GM19468 (cell line): ENCODE measurements at regions not wholly inside any gene's neighbourhood (a gene's known extent, or its start where the extent isn't known, plus 50 kb on each side); places are given as distances from the start of the nearest gene placed in this dataset.

Experiments
- ATAC-seq: cut with Tn5 transposase; IDR thresholded peaks from one replicate; pipeline ENCODE4 v1.9.1; 2021; ENCODE audit warnings: mild to moderate bottlenecking, moderate library complexity, moderate number of reproducible peaks; ENCODE audit not compliant: unreplicated experiment; ENCODE audit errors: extremely low read depth

- no peak for ATAC-seq
These were observed 138.9 kb upstream of the MYCN start for GRCh38 chr2:15801439-15801838.

- no peak for ATAC-seq
These were observed 138.4 kb upstream of the MYCN start for GRCh38 chr2:15801904-15802303.

DNA sequence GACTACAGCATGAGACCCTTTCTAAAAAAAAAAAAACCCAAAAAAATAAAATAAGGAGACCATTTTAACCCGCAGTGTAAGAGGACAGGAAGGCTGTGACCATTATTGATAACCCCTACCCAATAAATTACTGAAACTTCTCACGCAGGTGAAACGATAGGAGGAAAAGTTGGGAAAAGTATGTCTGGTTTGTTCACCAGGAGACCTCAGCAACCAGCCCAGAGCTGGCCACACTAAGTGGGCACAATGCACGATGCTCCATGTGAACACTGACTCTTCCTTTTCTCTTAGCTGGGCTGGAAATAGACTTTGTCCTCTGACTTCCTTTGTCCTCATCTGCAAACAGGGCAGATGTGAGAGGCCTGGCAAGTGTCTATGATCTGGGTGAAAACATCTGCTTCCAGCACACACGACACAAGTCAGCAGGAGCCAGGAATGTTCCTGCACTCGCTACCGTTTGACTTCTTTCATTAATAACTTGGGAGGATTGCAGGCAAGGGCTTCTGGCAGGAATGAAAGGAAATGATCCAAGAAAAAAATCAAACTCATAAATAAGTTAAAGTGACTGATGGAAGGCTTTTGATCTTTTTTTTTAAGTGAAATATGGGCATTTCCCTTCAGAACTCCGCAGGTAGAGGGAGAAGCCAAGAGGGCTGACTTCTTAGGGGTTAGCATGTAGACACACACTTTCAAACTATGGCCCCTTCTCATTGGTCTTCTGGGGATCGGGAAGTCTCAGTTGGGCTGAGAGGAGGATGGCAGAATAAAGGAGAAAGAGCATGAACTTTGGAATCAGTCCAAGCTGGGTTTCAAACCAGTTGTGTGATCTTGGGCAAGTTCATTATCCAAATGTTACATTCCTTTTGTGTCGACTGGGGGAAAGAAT lies 137.4 kb upstream of the MYCN start:
- no peak for ATAC-seq

GRCh38 chr2:15803543-15804245 lies 136.7 kb upstream of the MYCN start:
- ATAC-seq, result no peak

DNA sequence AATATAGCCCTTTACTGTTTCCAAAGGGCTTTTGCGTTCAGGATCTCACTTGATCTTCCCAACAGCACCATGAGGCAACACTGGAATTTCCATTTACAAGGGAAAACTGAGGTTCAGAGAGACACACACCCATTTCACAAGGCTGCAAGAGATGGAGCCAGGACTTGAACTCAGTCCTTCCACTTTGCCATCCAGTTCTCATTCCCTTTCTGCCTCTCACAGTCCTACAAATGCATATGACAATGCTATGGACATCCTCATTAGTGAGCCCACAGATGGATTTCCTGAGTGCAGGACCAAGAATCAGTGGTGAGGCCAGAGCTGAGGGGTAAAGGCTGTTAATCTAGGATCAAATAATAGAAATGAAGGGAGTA lies 136.1 kb upstream of the MYCN start:
- ATAC-seq, result no peak

- ATAC-seq, result no peak
These were observed 135.7 kb upstream of the MYCN start for GRCh38 chr2:15804691-15805090.

DNA sequence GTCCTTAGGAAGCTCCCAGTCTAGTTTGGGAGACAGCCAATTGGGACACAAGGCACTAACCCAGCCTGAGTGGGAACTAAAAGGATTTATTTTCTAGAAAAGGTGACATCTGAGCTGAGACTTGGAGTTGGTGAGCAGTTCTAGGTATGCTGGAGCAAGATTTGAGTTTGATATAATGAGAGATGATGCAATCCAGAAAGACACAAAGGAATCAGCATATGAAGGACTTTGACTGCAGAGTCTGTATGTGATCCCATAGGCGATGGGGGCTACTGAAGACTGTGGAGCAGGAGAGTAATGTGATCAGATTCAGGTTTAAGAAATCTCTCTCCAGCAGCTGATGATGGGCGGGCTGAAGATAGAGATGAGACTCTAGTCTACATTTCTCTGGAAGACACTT lies 135.1 kb upstream of the MYCN start:
- no peak for ATAC-seq

GRCh38 chr2:15805772-15806171 lies 134.6 kb upstream of the MYCN start:
- ATAC-seq, result no peak

DNA sequence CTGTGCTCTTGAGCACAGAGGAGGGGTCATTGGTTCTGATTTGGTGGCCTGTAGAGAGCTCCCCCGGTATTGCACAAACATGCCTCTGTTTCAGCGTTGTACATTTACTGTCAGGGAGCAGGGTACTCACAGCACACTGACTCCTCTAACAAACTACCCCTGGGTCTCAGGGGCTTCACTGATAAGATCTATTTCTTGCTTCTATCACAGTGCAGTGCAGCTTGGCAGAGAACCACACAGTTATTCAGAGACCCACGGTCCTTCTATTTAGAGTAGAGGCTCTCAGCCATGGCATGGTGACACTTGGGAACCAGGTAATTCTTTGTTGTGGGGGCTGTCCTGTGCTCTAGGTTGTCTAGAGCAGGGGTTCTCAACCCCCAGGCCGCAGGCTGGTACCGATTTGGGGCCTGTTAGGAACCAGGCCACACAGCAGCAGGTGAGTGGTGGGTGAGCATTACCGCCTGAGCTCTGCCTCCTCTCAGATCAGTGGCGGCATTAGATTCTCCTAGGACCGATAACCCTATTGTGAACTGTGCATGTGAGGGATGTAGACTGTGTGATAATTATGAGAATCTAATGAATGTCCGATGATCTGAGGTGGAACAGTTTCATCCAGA lies 133.4 kb upstream of the MYCN start:
- ATAC-seq, result no peak

- no peak for ATAC-seq
These were observed 132.7 kb upstream of the MYCN start for GRCh38 chr2:15807418-15808203.

DNA sequence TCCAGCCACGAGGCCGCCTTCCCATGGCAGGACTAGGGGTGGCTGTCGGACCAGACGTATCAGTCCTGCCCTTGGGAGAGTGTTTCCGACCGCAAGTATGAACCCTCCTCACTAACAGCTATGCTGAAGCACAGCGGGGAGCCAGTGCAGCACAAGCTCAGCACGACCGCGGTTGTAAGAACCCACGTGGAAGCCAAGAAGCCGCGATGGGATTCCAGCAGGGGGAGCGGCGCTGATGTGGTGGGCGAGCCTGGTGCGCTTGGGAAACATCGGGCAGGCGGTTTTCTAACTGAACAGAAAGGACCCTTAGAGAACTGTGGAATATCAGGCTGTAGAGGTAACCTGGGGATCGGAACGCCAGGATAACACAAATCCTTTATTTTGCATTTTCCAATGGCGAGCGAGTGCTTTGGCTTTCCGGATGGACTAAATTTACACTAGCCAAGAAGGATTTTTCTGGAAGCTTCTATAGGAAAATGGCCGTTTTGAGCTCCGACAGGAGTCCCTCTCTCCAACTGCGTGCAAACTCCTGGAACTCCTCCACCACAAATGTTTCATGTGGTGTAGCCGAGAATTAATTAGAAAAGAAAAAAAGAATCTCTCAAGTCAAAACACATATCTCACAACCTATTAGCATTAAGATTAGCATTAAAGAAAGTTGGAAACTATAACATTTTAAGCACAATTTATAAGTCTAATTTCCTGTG lies 132.0 kb upstream of the MYCN start:
- no peak for ATAC-seq

GRCh38 chr2:15808944-15809343 lies 131.4 kb upstream of the MYCN start:
- no peak for ATAC-seq

DNA sequence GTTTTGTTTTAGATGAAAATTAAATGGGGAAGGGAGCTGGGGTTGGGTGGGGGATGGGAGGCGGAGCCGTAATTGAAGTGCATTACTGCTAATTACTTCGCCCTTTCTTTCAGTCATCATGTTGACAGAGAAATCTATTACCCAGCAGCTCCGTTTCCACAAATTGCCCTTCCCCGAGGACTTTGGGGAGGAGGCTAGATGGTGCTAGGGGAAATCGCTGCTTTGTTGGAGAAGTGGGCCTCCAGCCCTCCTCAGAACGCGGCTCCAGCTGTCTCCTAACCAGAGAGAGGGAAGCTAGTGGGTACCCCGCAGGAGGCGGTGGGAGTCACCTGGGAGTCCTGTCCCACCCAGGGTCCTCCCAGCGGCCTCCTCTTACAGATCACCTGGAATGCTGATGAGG lies 130.9 kb upstream of the MYCN start:
- ATAC-seq, result no peak

- no peak for ATAC-seq
These were observed 129.7 kb upstream of the MYCN start for GRCh38 chr2:15810477-15811150.

- ATAC-seq, result no peak
These were observed 129.0 kb upstream of the MYCN start for GRCh38 chr2:15811367-15811766.

DNA sequence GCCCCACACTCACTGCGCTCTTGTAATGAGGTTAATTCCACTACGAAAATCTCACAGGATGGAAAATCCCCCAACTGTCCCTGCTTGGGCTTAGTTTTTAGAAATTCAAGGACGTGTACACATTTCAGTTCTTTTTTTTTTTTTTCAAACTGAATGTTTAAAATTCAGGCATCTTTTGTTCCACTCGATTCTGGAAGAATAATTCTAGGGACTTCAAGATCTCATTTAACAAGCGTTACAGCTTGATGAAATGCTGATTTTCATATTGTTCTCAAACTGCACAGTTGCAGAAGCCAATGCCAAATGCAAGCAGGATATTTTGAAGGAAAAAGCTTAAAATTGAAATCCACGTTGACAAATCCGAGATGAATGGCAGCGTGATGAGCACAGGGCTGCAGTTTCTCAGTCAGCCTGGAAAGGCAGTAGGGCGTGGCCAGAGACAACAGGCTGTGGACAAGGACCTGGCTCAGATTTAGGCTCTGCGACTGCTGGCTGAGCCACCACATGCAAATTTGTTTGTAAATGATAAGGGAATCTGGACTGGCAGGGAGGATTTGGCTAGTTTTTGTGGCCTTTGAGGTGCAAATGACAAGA lies 128.1 kb upstream of the MYCN start:
- no peak for ATAC-seq

DNA sequence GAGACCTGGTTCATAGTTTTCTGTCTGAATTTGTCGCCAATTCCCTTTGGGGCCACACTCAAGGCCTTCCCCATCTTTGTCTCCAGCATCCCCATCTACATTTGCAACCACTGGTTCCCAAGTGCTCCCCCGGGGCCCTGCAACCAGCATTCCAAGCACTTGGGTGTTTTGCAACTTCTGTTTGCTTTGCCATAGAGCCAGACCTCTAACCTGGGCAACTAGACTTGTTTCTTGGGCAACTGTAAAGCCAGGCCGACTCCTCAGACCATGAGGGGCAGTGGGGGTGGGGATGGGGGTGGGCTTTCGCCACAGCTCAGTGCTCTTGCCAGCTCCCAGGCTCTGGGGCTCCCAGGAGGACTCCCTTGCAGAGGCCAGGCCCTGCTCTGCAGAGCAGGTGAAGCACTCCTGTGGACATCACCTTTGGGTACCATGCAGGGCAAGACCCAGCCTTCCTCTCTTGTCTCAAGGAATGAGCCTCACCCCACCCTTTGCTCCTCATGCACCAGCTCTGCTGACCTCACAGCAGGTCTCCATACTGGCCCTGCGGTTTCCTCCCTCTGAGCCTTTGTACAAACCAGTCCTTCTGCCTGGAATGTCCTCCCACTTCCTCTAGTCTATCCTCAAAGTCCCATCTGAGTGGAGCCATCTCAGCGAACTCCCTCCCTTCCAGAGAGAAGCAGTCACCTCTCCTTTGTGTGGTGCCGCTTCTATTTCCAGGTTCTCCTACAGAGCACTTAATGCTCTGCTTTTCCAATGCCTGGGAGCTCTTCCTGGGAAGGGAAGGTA lies 126.7 kb upstream of the MYCN start:
- ATAC-seq, result no peak

DNA sequence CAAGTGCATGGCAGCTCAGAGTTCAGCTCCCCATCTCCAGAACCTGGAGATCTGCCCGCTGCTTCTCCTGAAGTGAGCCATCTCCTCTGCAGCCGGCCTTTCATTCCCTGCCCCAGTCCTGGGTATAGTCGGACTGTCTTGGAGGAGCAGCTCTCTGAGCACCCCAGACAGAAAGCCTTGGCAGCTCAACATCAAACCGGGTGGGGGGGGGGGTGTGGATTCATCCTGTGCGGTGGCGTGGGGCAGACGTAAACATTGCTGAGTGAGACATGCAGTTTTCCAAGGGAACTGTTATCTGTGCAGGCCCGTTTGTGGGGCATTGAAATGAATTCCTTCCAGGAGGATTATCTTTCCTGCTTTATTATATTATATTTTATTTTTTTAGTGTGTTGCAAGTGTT lies 125.9 kb upstream of the MYCN start:
- no peak for ATAC-seq
